ENCODE measurements at regions not wholly inside any gene's neighbourhood (a gene's known extent, or its start where the extent isn't known, plus 50 kb on each side); places are given as distances from the start of the nearest gene placed in this dataset.
A peak's percentile ranks its signal among the peaks of the same experiment; 100 is the strongest.
"Not testable (repeated sequence)": the region's sequence is repeated elsewhere in the genome, so short reads cannot be mapped to it uniquely, and the experiment has no call there.

- Histone ChIP-seq H3K9me3 (ENCODE audit: severe bottlenecking) (no peaks in the 10 kb centered on the region), H3K36me3 (peaks cover 9% of the 10 kb centered on the region; the same call in 1 of the 2 replicates), H3K27ac (no peak overlapping the region), H3K4me3 (ENCODE audit: low read depth, low read length) (no peak overlapping the region), H3K27me3 (ENCODE audit: insufficient read depth, low read depth, severe bottlenecking) (no peaks in the 10 kb centered on the region)
- DNase-seq, result no peak
- TF ChIP-seq, protein P1, sequence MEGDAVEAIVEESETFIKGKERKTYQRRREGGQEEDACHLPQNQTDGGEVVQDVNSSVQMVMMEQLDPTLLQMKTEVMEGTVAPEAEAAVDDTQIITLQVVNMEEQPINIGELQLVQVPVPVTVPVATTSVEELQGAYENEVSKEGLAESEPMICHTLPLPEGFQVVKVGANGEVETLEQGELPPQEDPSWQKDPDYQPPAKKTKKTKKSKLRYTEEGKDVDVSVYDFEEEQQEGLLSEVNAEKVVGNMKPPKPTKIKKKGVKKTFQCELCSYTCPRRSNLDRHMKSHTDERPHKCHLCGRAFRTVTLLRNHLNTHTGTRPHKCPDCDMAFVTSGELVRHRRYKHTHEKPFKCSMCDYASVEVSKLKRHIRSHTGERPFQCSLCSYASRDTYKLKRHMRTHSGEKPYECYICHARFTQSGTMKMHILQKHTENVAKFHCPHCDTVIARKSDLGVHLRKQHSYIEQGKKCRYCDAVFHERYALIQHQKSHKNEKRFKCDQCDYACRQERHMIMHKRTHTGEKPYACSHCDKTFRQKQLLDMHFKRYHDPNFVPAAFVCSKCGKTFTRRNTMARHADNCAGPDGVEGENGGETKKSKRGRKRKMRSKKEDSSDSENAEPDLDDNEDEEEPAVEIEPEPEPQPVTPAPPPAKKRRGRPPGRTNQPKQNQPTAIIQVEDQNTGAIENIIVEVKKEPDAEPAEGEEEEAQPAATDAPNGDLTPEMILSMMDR (IDR thresholded peaks at IDR 0.05; ENCODE audit: low read depth, low read length), result no peak
Observed at GRCh38 chr15:62681939-62682896, 360.3 kb upstream of the TPM1 start.

GRCh38 chr15:62683192-62683591, 359.4 kb upstream of the TPM1 start:
- peaks cover 11% of the 10 kb centered on the region; the same call in 1 of the 2 replicates for H3K36me3 ChIP-seq
- not testable (repeated sequence) for H3K4me3 ChIP-seq (ENCODE audit: low read depth, low read length); H3K9me3 ChIP-seq (ENCODE audit: severe bottlenecking); DNase-seq; H3K27me3 ChIP-seq (ENCODE audit: insufficient read depth, low read depth, severe bottlenecking); H3K27ac ChIP-seq

DNA sequence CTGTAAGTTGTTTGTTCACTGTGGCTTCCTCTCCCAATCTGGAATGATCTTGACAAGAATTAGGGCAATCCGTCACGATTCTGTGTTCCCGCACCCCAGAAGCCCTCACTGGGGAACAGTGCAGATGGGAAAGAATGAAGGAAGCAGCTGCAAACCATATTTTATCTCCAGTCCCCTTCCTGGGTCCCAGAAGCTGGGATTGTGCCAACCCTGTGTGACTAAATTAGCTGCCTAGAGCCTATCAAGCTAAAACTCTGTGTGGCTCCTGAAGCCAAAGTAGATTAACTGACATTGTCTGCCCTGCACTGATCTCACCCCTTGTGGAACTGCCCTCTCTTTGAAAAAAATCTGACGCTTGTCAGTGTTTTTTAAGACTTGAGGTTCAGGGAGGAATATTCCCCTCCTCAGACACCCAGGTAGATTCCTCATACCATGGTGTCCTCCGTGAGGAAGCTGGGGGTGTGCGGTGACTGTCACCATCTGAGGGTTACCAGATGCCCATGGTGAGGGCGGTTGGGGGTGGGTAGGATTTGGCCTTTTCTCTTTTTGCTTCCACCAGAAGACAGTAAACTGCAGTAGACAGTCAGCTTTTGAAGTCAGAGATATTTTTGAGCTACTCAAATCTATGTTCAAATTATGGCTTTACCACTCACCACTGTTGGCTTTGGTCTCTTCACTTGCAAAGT, 358.3 kb upstream of the TPM1 start:
- H3K9me3 ChIP-seq (ENCODE audit: severe bottlenecking), result no peaks in the 10 kb centered on the region
- peaks cover 8% of the 10 kb centered on the region; the same call in 1 of the 2 replicates for H3K36me3 ChIP-seq
- no peak overlapping the region for H3K4me3 ChIP-seq (ENCODE audit: low read depth, low read length)
- TF ChIP-seq, protein P1 (IDR thresholded peaks at IDR 0.05; ENCODE audit: low read depth, low read length), result no peak
- DNase-seq, result peak; percentile 27
- H3K27ac ChIP-seq, result no peak overlapping the region
- no peaks in the 10 kb centered on the region for H3K27me3 ChIP-seq (ENCODE audit: insufficient read depth, low read depth, severe bottlenecking)

DNA sequence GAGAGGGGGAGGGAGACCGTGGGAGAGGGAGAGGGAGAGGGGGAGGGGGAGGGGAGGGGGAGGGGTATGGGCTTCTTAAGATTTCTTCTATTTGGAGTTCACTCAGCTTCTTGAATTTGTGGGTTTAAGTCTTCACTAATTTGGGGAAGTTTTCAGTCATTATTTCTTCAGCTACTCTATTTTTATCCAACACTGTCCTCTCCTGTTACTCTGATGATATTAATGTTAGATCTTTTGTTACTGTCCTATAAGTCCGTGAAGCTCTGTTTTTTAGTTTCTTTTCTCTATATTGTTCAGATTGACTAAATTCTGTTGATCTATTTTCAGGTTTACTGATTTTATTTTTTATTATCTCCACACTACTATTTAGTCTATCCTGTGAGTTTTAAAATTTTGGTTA, 351.5 kb upstream of the TPM1 start:
- Histone ChIP-seq H3K36me3 (peaks cover 20% of the 10 kb centered on the region), H3K27ac (no peak overlapping the region), H3K27me3 (ENCODE audit: insufficient read depth, low read depth, severe bottlenecking) (no peaks in the 10 kb centered on the region), H3K4me3 (ENCODE audit: low read depth, low read length) (no peak overlapping the region), H3K9me3 (ENCODE audit: severe bottlenecking) (no peaks in the 10 kb centered on the region)
- DNase-seq, result no peak
- TF ChIP-seq, protein P1 (IDR thresholded peaks at IDR 0.05; ENCODE audit: low read depth, low read length), result no peak

- DNase-seq, result no peak
- peaks cover 30% of the 10 kb centered on the region for H3K36me3 ChIP-seq
- TF ChIP-seq, protein P1 (IDR thresholded peaks at IDR 0.05; ENCODE audit: low read depth, low read length), result no peak
- H3K4me3 ChIP-seq (ENCODE audit: low read depth, low read length), result no peak overlapping the region
- H3K27ac ChIP-seq, result no peak overlapping the region
- no peaks in the 10 kb centered on the region for H3K27me3 ChIP-seq (ENCODE audit: insufficient read depth, low read depth, severe bottlenecking)
- no peaks in the 10 kb centered on the region for H3K9me3 ChIP-seq (ENCODE audit: severe bottlenecking)
Observed at GRCh38 chr15:62697636-62698035, 344.9 kb upstream of the TPM1 start.

DNA sequence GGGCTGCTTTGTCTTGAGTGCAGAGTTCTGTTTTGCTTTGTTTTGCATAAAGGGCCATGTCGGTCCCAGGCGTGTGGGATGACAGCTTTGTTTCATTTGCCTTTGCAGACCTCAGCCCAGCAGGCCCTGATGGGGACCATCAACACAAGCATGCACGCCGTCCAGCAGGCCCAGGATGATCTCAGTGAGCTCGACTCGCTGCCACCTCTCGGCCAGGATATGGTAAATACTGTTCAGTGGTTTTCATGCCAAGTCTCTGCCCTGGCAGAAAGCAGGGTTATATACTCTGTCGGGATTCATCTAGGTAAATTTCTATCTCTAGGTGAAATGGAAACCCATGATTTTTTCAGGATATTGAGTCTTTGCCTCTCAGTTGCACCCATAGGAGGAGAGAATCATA, 343.9 kb upstream of the TPM1 start:
- H3K4me3 ChIP-seq (ENCODE audit: low read depth, low read length), result no peak overlapping the region
- TF ChIP-seq, protein P1 (IDR thresholded peaks at IDR 0.05; ENCODE audit: low read depth, low read length), result no peak

More for the DNA sequence above, 343.9 kb upstream of the TPM1 start:
- Histone ChIP-seq H3K9me3 (ENCODE audit: severe bottlenecking) (no peaks in the 10 kb centered on the region), H3K27ac (no peak overlapping the region), H3K36me3 (peaks cover 31% of the 10 kb centered on the region), H3K27me3 (ENCODE audit: insufficient read depth, low read depth, severe bottlenecking) (no peaks in the 10 kb centered on the region)
- DNase-seq, result no peak

Data from WERI-Rb-1 (cell line).